Ishikawa (cell line): ENCODE measurements at regions not wholly inside any gene's neighbourhood (a gene's known extent, or its start where the extent isn't known, plus 50 kb on each side); places are given as distances from the start of the nearest gene placed in this dataset.

Experiments used
- CEBPB ChIP-seq: IDR thresholded peaks from 2 replicates; pipeline ENCODE4 v1.6.1; 2012
- CREB1 ChIP-seq: IDR thresholded peaks from 2 replicates; pipeline ENCODE4 v1.6.1; 2012; ENCODE audit warnings: low read depth
- EP300 ChIP-seq: IDR thresholded peaks from 2 replicates; pipeline ENCODE4 v1.6.1; 2012; ENCODE audit warnings: borderline replicate concordance
- FOXM1 ChIP-seq: IDR thresholded peaks from 2 replicates; pipeline ENCODE4 v1.6.1; 2012; ENCODE audit warnings: low read depth, borderline replicate concordance
- RAD21 ChIP-seq: IDR thresholded peaks from 2 replicates; pipeline ENCODE4 v1.6.1; 2012; ENCODE audit warnings: low read depth
- TAF1 ChIP-seq: IDR thresholded peaks from 2 replicates; pipeline ENCODE4 v1.6.1; 2012; ENCODE audit warnings: low read depth, mild to moderate bottlenecking
- TCF12 ChIP-seq: IDR thresholded peaks from 2 replicates; pipeline ENCODE4 v1.6.1; 2012; ENCODE audit warnings: low read depth
- TEAD4 ChIP-seq: IDR thresholded peaks from 2 replicates; pipeline ENCODE4 v1.6.1; 2012
- USF1 ChIP-seq: IDR thresholded peaks from 2 replicates; pipeline ENCODE4 v1.6.1; 2012

GRCh38 chr5:117487556-117487955 lies 912.9 kb upstream of the SEMA6A start:
- TF ChIP-seq CREB1 = no peak
- no peak for TF ChIP-seq TAF1
- no peak for TF ChIP-seq CEBPB
- no peak for TF ChIP-seq EP300
- no peak for TF ChIP-seq USF1
- TF ChIP-seq TCF12 = no peak
- no peak for TF ChIP-seq FOXM1
- no peak for TF ChIP-seq TEAD4
- no peak for TF ChIP-seq RAD21
